Liver (tissue), 8 donors: ENCODE measurements at regions not wholly inside any gene's neighbourhood (a gene's known extent, or its start where the extent isn't known, plus 50 kb on each side); places are given as distances from the start of the nearest gene placed in this dataset.

ENCODE experiments used
- DNase-seq: peaks from one replicate; pipeline ENCODE4 v3.0.0-alpha.2; 2017; ENCODE audit warnings: low spot score
- H3K27ac ChIP-seq, 2 donors: one replicate each; pipeline ENCODE4 v1.7.0; 2013; ENCODE audit warnings: inconsistent platforms in 2 of 2, low read length in 2 of 2, control low read depth in 1 of 2, low read depth in 1 of 2, mild to moderate bottlenecking in 1 of 2
- H3K27me3 ChIP-seq, 4 donors: one replicate each; pipeline versions ENCODE4 v1.6.1 to v1.7.0; 2013; ENCODE audit warnings: low read length in 3 of 4, inconsistent platforms in 1 of 4, mild to moderate bottlenecking in 1 of 4, moderate library complexity in 1 of 4; ENCODE audit not compliant: control insufficient read depth in 4 of 4, insufficient read depth in 4 of 4
- H3K36me3 ChIP-seq, 4 donors: one replicate each; pipeline versions ENCODE4 v1.6.1 to v1.7.0; 2013; ENCODE audit warnings: low read length in 3 of 4, mild to moderate bottlenecking in 3 of 4, low read depth in 1 of 4, moderate library complexity in 1 of 4; ENCODE audit not compliant: control insufficient read depth in 4 of 4, insufficient read depth in 3 of 4
- H3K4me1 ChIP-seq, 4 donors: one replicate each; pipeline versions ENCODE4 v1.6.1 to v1.7.0; 2013; ENCODE audit warnings: low read length in 3 of 4, mild to moderate bottlenecking in 3 of 4, moderate library complexity in 1 of 4; ENCODE audit not compliant: control insufficient read depth in 4 of 4, insufficient read depth in 4 of 4
- H3K4me3 ChIP-seq, 3 donors: one replicate each; pipeline versions ENCODE4 v1.6.1 to v1.7.0; 2013; ENCODE audit warnings: low read length in 3 of 3, control low read depth in 1 of 3, low read depth in 1 of 3, mild to moderate bottlenecking in 1 of 3
- H3K9ac ChIP-seq, 2 donors: one replicate each; pipeline ENCODE4 v1.7.0; 2013; ENCODE audit warnings: low read length in 2 of 2, mild to moderate bottlenecking in 2 of 2, moderate library complexity in 2 of 2, control low read depth in 1 of 2, low read depth in 1 of 2
- H3K9me3 ChIP-seq, 4 donors: one replicate each; pipeline versions ENCODE4 v1.6.1 to v1.7.0; 2013; ENCODE audit warnings: low read length in 3 of 4; ENCODE audit not compliant: control insufficient read depth in 4 of 4
- EGR1 ChIP-seq, 2 donors: IDR thresholded peaks; 2 replicates each; pipeline ENCODE4 v1.6.1; 2016 to 2018; ENCODE audit warnings: antibody characterized with exemption in 2 of 2, low read depth in 2 of 2
- FOXA1 ChIP-seq: IDR thresholded peaks from 2 replicates; pipeline ENCODE4 v1.6.1; 2016; ENCODE audit warnings: antibody characterized with exemption
- FOXA2 ChIP-seq: IDR thresholded peaks from 2 replicates; pipeline ENCODE4 v1.6.1; 2016; ENCODE audit warnings: antibody characterized with exemption
- GABPA ChIP-seq, 2 donors: IDR thresholded peaks in 1 of 2; conservative IDR thresholded peaks in 1 of 2; 2 replicates each; pipeline ENCODE4 v1.6.1; 2016; ENCODE audit warnings: antibody characterized with exemption in 2 of 2, mild to moderate bottlenecking in 1 of 2, moderate library complexity in 1 of 2
- HNF4A ChIP-seq, 2 donors: conservative IDR thresholded peaks; 2 replicates each; pipeline ENCODE4 v1.6.1; 2016; ENCODE audit warnings: antibody characterized with exemption in 2 of 2, mild to moderate bottlenecking in 2 of 2
- HNF4G ChIP-seq: IDR thresholded peaks from 2 replicates; pipeline ENCODE4 v1.6.1; 2016; ENCODE audit warnings: antibody characterized with exemption
- JUND ChIP-seq, 2 donors: IDR thresholded peaks; 2 replicates each; pipeline ENCODE4 v1.6.1; 2016; ENCODE audit warnings: antibody characterized with exemption in 2 of 2
- NR2F2 ChIP-seq: IDR thresholded peaks from 2 replicates; pipeline ENCODE4 v1.6.1; 2016; ENCODE audit warnings: antibody characterized with exemption
- RAD21 ChIP-seq, 2 donors: IDR thresholded peaks; 2 replicates each; pipeline ENCODE4 v1.6.1; 2016; ENCODE audit warnings: antibody characterized with exemption in 2 of 2, mild to moderate bottlenecking in 2 of 2
- RXRA ChIP-seq, 2 donors: IDR thresholded peaks; 2 replicates each; pipeline ENCODE4 v1.6.1; 2017 to 2018; ENCODE audit warnings: antibody characterized with exemption in 2 of 2, mild to moderate bottlenecking in 1 of 2
- SP1 ChIP-seq: IDR thresholded peaks from 2 replicates; pipeline ENCODE4 v1.6.1; 2018; ENCODE audit warnings: antibody characterized with exemption, mild to moderate bottlenecking
- TAF1 ChIP-seq: conservative IDR thresholded peaks from 2 replicates; pipeline ENCODE4 v1.6.1; 2016; ENCODE audit warnings: antibody characterized with exemption, mild to moderate bottlenecking
- YY1 ChIP-seq: IDR thresholded peaks from 2 replicates; pipeline ENCODE4 v1.6.1; 2016; ENCODE audit warnings: antibody characterized with exemption, mild to moderate bottlenecking
- ZBTB33 ChIP-seq: IDR thresholded peaks from 2 replicates; pipeline ENCODE4 v1.6.1; 2016; ENCODE audit warnings: antibody characterized with exemption
- WGBS: extraction: QIAGEN DNeasy Blood & Tissue Kit; methylation state at CpG from one replicate; pipeline ENCODE4 v1.1.7; 2013; 5-methylcytosine and 5-hydroxymethylcytosine counted together
- TF ChIP-seq, protein P1 (sequence below): IDR thresholded peaks from 2 replicates; pipeline ENCODE4 v1.6.1; 2016; ENCODE audit warnings: antibody characterized with exemption
- TF ChIP-seq, protein P2 (sequence below): IDR thresholded peaks from 2 replicates; pipeline ENCODE4 v1.6.1; 2016; ENCODE audit warnings: antibody characterized with exemption
- TF ChIP-seq, protein P3 (sequence below): IDR thresholded peaks from 2 replicates; pipeline ENCODE4 v1.6.1; 2016; ENCODE audit warnings: antibody characterized with exemption, mild to moderate bottlenecking
- TF ChIP-seq, protein P4 (sequence below): fragments of 150-350 bp; IDR thresholded peaks from 2 replicates; pipeline ENCODE4 v1.5.1; 2017; ENCODE audit warnings: improper control_type of control experiment, low read depth, low read length; ENCODE audit not compliant: missing input control
- donor health status: healthy.
- donor health status: healthy.
- donor health status: healthy.
- donor health status: healthy.
- donor health status: healthy.

- TF ChIP-seq JUND (IDR thresholded peaks at IDR 0.05), result no peak
- H3K36me3 ChIP-seq, result no peaks in the 10 kb centered on the region
- no peaks in the 10 kb centered on the region for H3K4me1 ChIP-seq
- H3K27ac ChIP-seq, result no peak overlapping the region
- H3K4me3 ChIP-seq, result no peak overlapping the region
- H3K9ac ChIP-seq, result no peak overlapping the region
- 48% methylated on average over 13 of the region's 13 CpGs for WGBS
- no peak for DNase-seq
- H3K27me3 ChIP-seq, result peaks cover 0 to 3% (median 0%) of the 10 kb centered on the region in 4 donors
- peaks cover 0 to 4% (median 4%) of the 10 kb centered on the region in 4 donors for H3K9me3 ChIP-seq
Measured at GRCh38 chr22:27669798-27670599, 131.6 kb downstream of the MN1 start.

DNA sequence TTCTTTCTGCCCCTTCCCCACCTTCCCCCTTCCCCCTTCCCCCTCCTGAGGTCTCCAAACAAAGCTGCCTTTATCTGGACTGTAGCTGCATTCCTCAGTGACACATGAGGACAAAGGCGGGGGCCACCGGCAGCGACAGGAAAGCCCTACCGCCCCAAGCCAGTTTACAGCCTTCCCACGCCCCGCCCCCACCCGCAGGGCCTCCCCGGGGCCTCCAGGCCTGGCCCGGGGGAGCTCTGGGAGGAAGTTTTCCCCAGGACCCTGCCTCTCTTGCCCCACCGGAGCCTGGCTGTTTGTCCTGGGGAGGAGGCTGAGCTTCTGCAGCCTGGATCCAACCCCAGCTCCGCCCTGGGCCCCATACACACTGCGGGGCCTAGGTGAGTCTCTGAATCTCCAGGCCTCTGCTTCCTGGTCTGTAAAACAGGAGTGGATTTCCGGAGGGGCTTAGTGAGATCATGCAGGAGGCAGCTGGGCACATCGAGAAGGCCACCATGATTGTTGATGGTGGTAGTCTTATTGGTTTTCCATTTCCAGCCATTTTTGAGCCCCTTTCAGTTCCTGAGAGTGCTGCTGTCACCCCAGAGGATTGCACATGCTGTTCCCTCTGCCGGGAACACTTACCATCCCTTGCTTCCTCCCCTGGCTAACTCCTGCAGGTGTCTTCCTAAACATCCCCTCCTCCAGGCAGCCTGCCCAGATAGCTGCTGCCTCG is 130.7 kb downstream of the MN1 start:
- Histone ChIP-seq H3K9me3 (peaks cover 0 to 4% (median 4%) of the 10 kb centered on the region in 4 donors), H3K36me3 (no peaks in the 10 kb centered on the region), H3K4me1 (no peaks in the 10 kb centered on the region), H3K27me3 (peaks cover 0 to 3% (median 0%) of the 10 kb centered on the region in 4 donors), H3K9ac (no peak overlapping the region), H3K4me3 (no peak overlapping the region), H3K27ac (no peak overlapping the region)
- peak; percentile 59 for DNase-seq
- no peak for TF ChIP-seq NR2F2
- no peak for TF ChIP-seq HNF4A (conservative IDR thresholded peaks at IDR 0.05)
- no peak for TF ChIP-seq SP1
- no peak for TF ChIP-seq TAF1
- WGBS, result 33% methylated on average over 16 of the region's 16 CpGs

DNA sequence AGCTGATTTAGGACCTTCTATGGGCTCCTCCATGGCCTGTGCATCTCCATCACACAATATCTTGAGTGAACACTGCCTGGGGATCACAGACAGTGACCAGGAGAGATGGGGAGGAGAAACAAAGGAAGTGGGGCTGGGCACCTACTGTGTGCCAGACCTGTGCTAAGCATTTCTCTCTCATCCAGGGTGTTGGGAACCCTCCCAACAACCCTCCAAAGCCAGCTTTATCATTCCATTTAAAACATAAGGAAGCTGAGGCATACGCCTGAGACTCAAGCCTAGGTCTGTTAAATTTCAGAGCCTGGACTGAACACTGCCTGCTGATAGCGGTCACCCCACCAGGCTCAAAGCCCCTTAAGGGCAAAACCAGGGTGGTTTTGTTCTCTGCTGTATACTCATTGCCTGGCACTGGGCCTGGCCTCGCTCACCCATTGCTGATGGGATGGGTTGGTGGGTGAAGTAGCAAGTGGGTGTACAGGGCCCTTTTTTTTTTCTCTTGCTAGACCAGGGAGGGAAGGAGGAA is 130.1 kb downstream of the MN1 start:
- 94% methylated on average over 3 of the region's 3 CpGs for WGBS
- H3K36me3 ChIP-seq, result no peaks in the 10 kb centered on the region
- H3K9ac ChIP-seq, result no peak overlapping the region
- no peaks in the 10 kb centered on the region for H3K4me1 ChIP-seq
- TF ChIP-seq GABPA (IDR thresholded peaks at IDR 0.05 in 1 of 2, conservative IDR thresholded peaks at IDR 0.05 in 1 of 2) (no peak), FOXA1 (no peak), EGR1 (IDR thresholded peaks at IDR 0.05; ENCODE audit: low read depth in 2 of 2) (no peak), JUND (IDR thresholded peaks at IDR 0.05) (no peak), NR2F2 (no peak), ZBTB33 (no peak), RAD21 (IDR thresholded peaks at IDR 0.05) (no peak), YY1 (no peak), TAF1 (no peak), SP1 (no peak), HNF4G (no peak), HNF4A (conservative IDR thresholded peaks at IDR 0.05) (no peak), FOXA2 (no peak), RXRA (IDR thresholded peaks at IDR 0.05) (no peak)
- TF ChIP-seq, protein P1, sequence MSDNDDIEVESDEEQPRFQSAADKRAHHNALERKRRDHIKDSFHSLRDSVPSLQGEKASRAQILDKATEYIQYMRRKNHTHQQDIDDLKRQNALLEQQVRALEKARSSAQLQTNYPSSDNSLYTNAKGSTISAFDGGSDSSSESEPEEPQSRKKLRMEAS, result no peak
- TF ChIP-seq, protein P2, sequence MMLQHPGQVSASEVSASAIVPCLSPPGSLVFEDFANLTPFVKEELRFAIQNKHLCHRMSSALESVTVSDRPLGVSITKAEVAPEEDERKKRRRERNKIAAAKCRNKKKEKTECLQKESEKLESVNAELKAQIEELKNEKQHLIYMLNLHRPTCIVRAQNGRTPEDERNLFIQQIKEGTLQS, result no peak
- TF ChIP-seq, protein P3, sequence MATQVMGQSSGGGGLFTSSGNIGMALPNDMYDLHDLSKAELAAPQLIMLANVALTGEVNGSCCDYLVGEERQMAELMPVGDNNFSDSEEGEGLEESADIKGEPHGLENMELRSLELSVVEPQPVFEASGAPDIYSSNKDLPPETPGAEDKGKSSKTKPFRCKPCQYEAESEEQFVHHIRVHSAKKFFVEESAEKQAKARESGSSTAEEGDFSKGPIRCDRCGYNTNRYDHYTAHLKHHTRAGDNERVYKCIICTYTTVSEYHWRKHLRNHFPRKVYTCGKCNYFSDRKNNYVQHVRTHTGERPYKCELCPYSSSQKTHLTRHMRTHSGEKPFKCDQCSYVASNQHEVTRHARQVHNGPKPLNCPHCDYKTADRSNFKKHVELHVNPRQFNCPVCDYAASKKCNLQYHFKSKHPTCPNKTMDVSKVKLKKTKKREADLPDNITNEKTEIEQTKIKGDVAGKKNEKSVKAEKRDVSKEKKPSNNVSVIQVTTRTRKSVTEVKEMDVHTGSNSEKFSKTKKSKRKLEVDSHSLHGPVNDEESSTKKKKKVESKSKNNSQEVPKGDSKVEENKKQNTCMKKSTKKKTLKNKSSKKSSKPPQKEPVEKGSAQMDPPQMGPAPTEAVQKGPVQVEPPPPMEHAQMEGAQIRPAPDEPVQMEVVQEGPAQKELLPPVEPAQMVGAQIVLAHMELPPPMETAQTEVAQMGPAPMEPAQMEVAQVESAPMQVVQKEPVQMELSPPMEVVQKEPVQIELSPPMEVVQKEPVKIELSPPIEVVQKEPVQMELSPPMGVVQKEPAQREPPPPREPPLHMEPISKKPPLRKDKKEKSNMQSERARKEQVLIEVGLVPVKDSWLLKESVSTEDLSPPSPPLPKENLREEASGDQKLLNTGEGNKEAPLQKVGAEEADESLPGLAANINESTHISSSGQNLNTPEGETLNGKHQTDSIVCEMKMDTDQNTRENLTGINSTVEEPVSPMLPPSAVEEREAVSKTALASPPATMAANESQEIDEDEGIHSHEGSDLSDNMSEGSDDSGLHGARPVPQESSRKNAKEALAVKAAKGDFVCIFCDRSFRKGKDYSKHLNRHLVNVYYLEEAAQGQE, result no peak
- TF ChIP-seq, protein P4, sequence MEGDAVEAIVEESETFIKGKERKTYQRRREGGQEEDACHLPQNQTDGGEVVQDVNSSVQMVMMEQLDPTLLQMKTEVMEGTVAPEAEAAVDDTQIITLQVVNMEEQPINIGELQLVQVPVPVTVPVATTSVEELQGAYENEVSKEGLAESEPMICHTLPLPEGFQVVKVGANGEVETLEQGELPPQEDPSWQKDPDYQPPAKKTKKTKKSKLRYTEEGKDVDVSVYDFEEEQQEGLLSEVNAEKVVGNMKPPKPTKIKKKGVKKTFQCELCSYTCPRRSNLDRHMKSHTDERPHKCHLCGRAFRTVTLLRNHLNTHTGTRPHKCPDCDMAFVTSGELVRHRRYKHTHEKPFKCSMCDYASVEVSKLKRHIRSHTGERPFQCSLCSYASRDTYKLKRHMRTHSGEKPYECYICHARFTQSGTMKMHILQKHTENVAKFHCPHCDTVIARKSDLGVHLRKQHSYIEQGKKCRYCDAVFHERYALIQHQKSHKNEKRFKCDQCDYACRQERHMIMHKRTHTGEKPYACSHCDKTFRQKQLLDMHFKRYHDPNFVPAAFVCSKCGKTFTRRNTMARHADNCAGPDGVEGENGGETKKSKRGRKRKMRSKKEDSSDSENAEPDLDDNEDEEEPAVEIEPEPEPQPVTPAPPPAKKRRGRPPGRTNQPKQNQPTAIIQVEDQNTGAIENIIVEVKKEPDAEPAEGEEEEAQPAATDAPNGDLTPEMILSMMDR, result no peak
- no peak for DNase-seq
- H3K27ac ChIP-seq, result no peak overlapping the region
- peaks cover 0 to 3% (median 0%) of the 10 kb centered on the region in 4 donors for H3K27me3 ChIP-seq
- H3K9me3 ChIP-seq, result peaks cover 0 to 3% (median under 1%) of the 10 kb centered on the region in 4 donors
- no peak overlapping the region for H3K4me3 ChIP-seq
